ENCODE measurements at regions not wholly inside any gene's neighbourhood (a gene's known extent, or its start where the extent isn't known, plus 50 kb on each side); places are given as distances from the start of the nearest gene placed in this dataset.

- H3K9me3 ChIP-seq (ENCODE audit: control insufficient read depth, low read length), result no peaks in the 10 kb centered on the region
- no peaks in the 10 kb centered on the region for H3K36me3 ChIP-seq (ENCODE audit: control insufficient read depth, insufficient read depth, low read length)
- H3K4me1 ChIP-seq (ENCODE audit: control insufficient read depth, insufficient read depth, low read length, poor library complexity, severe bottlenecking), result no peaks in the 10 kb centered on the region
- H3K27me3 ChIP-seq (replicated peaks; ENCODE audit: control insufficient read depth, insufficient read depth, low read length, poor library complexity, severe bottlenecking), result peaks cover 4% of the 10 kb centered on the region
- no peak overlapping the region for H3K27ac ChIP-seq (ENCODE audit: insufficient read depth, low read length, poor library complexity, severe bottlenecking)
- no peak overlapping the region for H3K4me3 ChIP-seq (ENCODE audit: insufficient read depth, low read depth, low read length, poor library complexity, severe bottlenecking)
- no peak for DNase-seq
These were observed 481.8 kb upstream of the NFIA start for GRCh38 chr1:60600532-60600931.

DNA sequence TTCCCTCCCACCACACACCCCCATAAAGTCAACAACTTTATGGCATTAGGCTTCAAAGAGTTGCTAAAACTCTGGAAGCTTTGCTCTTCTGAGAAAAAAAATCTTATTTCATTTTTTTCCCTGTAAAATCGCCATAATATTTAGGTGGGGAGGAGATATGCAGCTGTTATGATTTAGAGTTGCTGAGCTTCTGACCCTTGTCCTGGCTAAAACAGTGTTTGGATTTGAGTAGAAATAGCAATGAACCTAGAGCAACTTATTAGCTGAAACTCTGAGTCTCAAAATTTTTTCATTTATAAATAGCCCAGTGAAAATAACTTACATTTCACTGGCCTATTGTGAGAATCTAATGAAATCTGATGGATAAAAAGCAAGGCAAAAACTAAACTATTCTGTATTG lies 482.8 kb upstream of the NFIA start:
- Histone ChIP-seq H3K4me3 (ENCODE audit: insufficient read depth, low read depth, low read length, poor library complexity, severe bottlenecking) (no peak overlapping the region), H3K27ac (ENCODE audit: insufficient read depth, low read length, poor library complexity, severe bottlenecking) (no peak overlapping the region), H3K9me3 (ENCODE audit: control insufficient read depth, low read length) (no peaks in the 10 kb centered on the region), H3K27me3 (replicated peaks; ENCODE audit: control insufficient read depth, insufficient read depth, low read length, poor library complexity, severe bottlenecking) (peaks cover 4% of the 10 kb centered on the region), H3K4me1 (ENCODE audit: control insufficient read depth, insufficient read depth, low read length, poor library complexity, severe bottlenecking) (no peaks in the 10 kb centered on the region), H3K36me3 (ENCODE audit: control insufficient read depth, insufficient read depth, low read length) (no peaks in the 10 kb centered on the region)
- no peak for DNase-seq

DNA sequence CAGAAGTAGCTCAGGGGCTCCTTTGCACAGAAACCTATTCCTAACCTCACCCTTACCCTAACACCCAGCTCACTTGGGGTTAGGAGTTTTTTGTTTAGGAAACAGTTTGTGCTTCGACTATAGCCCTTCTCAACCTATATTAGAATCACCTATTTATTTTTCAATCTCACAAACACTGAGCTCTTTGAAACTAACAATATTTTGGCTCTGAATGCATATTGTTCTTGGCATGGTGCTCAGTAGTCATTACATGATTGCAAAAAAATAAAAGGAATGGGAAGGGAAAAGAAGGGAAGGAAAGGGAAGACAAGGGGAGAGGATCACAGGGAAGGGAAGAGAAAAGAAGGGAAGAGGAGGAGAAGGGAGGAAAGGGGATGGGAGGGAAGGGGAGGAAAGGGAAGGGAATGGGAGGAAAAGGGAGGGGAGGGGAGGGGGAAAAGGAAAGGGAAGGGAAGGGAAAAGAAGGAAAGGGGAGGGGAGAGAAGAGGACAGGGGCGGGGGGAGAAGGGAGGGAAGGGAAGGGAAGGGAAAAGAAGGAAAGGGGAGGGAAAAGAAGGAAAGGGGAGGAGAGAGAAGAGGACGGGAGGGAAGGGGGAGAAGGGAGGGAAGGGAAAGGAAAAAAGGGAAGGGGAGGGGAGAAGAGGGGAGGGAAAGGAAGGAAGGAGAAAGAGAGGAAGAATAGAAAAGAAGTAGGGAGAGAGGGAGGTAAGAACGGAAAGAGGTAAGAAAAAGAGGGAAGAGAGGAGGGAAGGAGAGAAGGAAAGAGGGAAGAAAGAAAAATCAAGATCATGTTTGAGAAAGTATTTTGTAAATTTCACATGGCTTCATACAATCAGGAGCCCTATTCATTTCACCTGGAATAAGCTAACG lies 484.1 kb upstream of the NFIA start:
- H3K9me3 ChIP-seq (ENCODE audit: control insufficient read depth, low read length), result no peaks in the 10 kb centered on the region
- H3K36me3 ChIP-seq (ENCODE audit: control insufficient read depth, insufficient read depth, low read length), result no peaks in the 10 kb centered on the region
- no peak for DNase-seq
- no peak overlapping the region for H3K4me3 ChIP-seq (ENCODE audit: insufficient read depth, low read depth, low read length, poor library complexity, severe bottlenecking)
- H3K27me3 ChIP-seq (replicated peaks; ENCODE audit: control insufficient read depth, insufficient read depth, low read length, poor library complexity, severe bottlenecking), result peaks cover 4% of the 10 kb centered on the region
- H3K4me1 ChIP-seq (ENCODE audit: control insufficient read depth, insufficient read depth, low read length, poor library complexity, severe bottlenecking), result no peaks in the 10 kb centered on the region
- H3K27ac ChIP-seq (ENCODE audit: insufficient read depth, low read length, poor library complexity, severe bottlenecking), result no peak overlapping the region

- peaks cover 4% of the 10 kb centered on the region for H3K27me3 ChIP-seq (replicated peaks; ENCODE audit: control insufficient read depth, insufficient read depth, low read length, poor library complexity, severe bottlenecking)
- DNase-seq, result no peak
- no peaks in the 10 kb centered on the region for H3K4me1 ChIP-seq (ENCODE audit: control insufficient read depth, insufficient read depth, low read length, poor library complexity, severe bottlenecking)
- no peaks in the 10 kb centered on the region for H3K9me3 ChIP-seq (ENCODE audit: control insufficient read depth, low read length)
- H3K4me3 ChIP-seq (ENCODE audit: insufficient read depth, low read depth, low read length, poor library complexity, severe bottlenecking), result no peak overlapping the region
- H3K36me3 ChIP-seq (ENCODE audit: control insufficient read depth, insufficient read depth, low read length), result no peaks in the 10 kb centered on the region
- no peak overlapping the region for H3K27ac ChIP-seq (ENCODE audit: insufficient read depth, low read length, poor library complexity, severe bottlenecking)
These were observed 485.3 kb upstream of the NFIA start for GRCh38 chr1:60596791-60597750.

- Histone ChIP-seq H3K36me3 (ENCODE audit: control insufficient read depth, insufficient read depth, low read length) (no peaks in the 10 kb centered on the region), H3K4me1 (ENCODE audit: control insufficient read depth, insufficient read depth, low read length, poor library complexity, severe bottlenecking) (no peaks in the 10 kb centered on the region), H3K9me3 (ENCODE audit: control insufficient read depth, low read length) (no peaks in the 10 kb centered on the region), H3K27me3 (replicated peaks; ENCODE audit: control insufficient read depth, insufficient read depth, low read length, poor library complexity, severe bottlenecking) (no peaks in the 10 kb centered on the region), H3K27ac (ENCODE audit: insufficient read depth, low read length, poor library complexity, severe bottlenecking) (no peak overlapping the region), H3K4me3 (ENCODE audit: insufficient read depth, low read depth, low read length, poor library complexity, severe bottlenecking) (no peak overlapping the region)
- DNase-seq, result no peak
These were observed 490.8 kb upstream of the NFIA start for GRCh38 chr1:60591583-60591982.

GRCh38 chr1:60589916-60590315 lies 492.4 kb upstream of the NFIA start:
- Histone ChIP-seq H3K36me3 (ENCODE audit: control insufficient read depth, insufficient read depth, low read length) (no peaks in the 10 kb centered on the region), H3K9me3 (ENCODE audit: control insufficient read depth, low read length) (no peaks in the 10 kb centered on the region), H3K27ac (ENCODE audit: insufficient read depth, low read length, poor library complexity, severe bottlenecking) (no peak overlapping the region), H3K4me1 (ENCODE audit: control insufficient read depth, insufficient read depth, low read length, poor library complexity, severe bottlenecking) (no peaks in the 10 kb centered on the region), H3K4me3 (ENCODE audit: insufficient read depth, low read depth, low read length, poor library complexity, severe bottlenecking) (no peak overlapping the region), H3K27me3 (replicated peaks; ENCODE audit: control insufficient read depth, insufficient read depth, low read length, poor library complexity, severe bottlenecking) (no peaks in the 10 kb centered on the region)
- DNase-seq, result no peak

DNA sequence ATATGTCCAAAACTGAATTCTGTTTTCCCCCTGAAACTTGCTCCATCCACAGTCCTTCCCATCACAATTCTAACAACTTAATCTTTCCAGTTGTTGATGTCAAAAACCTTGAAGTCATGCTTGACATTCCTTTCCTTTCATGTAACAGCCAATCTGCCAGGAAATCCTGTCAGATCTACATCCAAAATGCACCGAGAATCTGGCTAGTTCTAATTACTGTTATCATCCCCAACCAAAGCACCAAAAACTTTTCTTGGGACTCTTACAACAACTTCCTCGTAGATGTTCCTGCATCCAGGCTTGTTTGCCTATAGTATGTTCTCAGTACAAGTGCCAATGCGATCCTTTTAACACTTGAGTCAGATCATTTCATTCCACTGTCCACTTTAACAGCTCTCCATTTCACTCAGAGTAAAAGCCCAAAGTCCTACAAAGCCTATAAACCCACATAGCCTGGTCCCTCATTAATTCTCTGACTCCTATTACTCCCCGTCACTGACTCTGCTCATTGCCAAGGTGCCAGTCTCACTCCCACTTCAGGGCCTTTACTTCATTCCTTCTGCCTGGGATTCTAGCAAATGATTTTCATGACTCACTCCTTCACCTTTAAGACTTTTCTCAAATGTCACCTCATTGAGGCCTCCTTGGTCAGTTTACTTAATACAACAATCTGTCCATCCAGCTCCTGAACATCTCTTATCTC lies 493.2 kb upstream of the NFIA start:
- no peaks in the 10 kb centered on the region for H3K36me3 ChIP-seq (ENCODE audit: control insufficient read depth, insufficient read depth, low read length)

GRCh38 chr1:60584371-60584770 lies 498.0 kb upstream of the NFIA start:
- Histone ChIP-seq H3K27me3 (replicated peaks; ENCODE audit: control insufficient read depth, insufficient read depth, low read length, poor library complexity, severe bottlenecking) (no peaks in the 10 kb centered on the region), H3K27ac (ENCODE audit: insufficient read depth, low read length, poor library complexity, severe bottlenecking) (no peak overlapping the region), H3K36me3 (ENCODE audit: control insufficient read depth, insufficient read depth, low read length) (no peaks in the 10 kb centered on the region), H3K4me1 (ENCODE audit: control insufficient read depth, insufficient read depth, low read length, poor library complexity, severe bottlenecking) (no peaks in the 10 kb centered on the region), H3K9me3 (ENCODE audit: control insufficient read depth, low read length) (no peaks in the 10 kb centered on the region), H3K4me3 (ENCODE audit: insufficient read depth, low read depth, low read length, poor library complexity, severe bottlenecking) (no peak overlapping the region)
- DNase-seq, result no peak

More for the DNA sequence above, 493.2 kb upstream of the NFIA start:
- no peak for DNase-seq
- Histone ChIP-seq H3K27ac (ENCODE audit: insufficient read depth, low read length, poor library complexity, severe bottlenecking) (no peak overlapping the region), H3K27me3 (replicated peaks; ENCODE audit: control insufficient read depth, insufficient read depth, low read length, poor library complexity, severe bottlenecking) (no peaks in the 10 kb centered on the region), H3K4me3 (ENCODE audit: insufficient read depth, low read depth, low read length, poor library complexity, severe bottlenecking) (no peak overlapping the region), H3K4me1 (ENCODE audit: control insufficient read depth, insufficient read depth, low read length, poor library complexity, severe bottlenecking) (no peaks in the 10 kb centered on the region), H3K9me3 (ENCODE audit: control insufficient read depth, low read length) (no peaks in the 10 kb centered on the region)

- no peak for DNase-seq
- H3K4me3 ChIP-seq (ENCODE audit: insufficient read depth, low read depth, low read length, poor library complexity, severe bottlenecking), result no peak overlapping the region
These were observed 498.7 kb upstream of the NFIA start for GRCh38 chr1:60583696-60584095.

More at GRCh38 chr1:60583696-60584095, 498.7 kb upstream of the NFIA start:
- Histone ChIP-seq H3K36me3 (ENCODE audit: control insufficient read depth, insufficient read depth, low read length) (no peaks in the 10 kb centered on the region), H3K27me3 (replicated peaks; ENCODE audit: control insufficient read depth, insufficient read depth, low read length, poor library complexity, severe bottlenecking) (no peaks in the 10 kb centered on the region), H3K4me1 (ENCODE audit: control insufficient read depth, insufficient read depth, low read length, poor library complexity, severe bottlenecking) (no peaks in the 10 kb centered on the region), H3K27ac (ENCODE audit: insufficient read depth, low read length, poor library complexity, severe bottlenecking) (no peak overlapping the region), H3K9me3 (ENCODE audit: control insufficient read depth, low read length) (no peaks in the 10 kb centered on the region)

Measured in effector memory CD4-positive, alpha-beta T cell (primary cell).